Right kidney (tissue), 1 donor: ENCODE measurements at regions not wholly inside any gene's neighbourhood (a gene's known extent, or its start where the extent isn't known, plus 50 kb on each side); places are given as distances from the start of the nearest gene placed in this dataset.

Experiments used
- DNase-seq: peaks from one replicate; pipeline ENCODE4 v3.0.0-alpha.2; 2016

DNA sequence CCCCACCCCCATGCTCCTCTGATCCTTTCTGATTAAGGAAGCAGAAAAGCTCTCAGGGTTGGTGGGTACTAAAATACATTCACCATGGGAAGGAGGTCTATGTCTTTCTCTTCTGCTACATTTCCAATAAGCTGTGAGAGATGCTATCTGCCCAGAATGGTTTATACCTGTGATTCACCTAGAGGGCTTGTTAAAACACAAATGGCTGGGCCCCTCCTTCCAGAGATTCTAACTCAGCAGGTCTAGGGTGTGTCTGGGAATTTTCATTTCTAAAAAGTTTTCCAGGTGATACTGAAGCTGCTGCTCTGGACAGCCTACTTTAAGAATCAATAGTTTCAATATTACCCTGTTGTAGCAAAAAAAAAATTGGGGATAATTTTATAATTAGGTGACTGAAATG, 772.2 kb upstream of the ZEB2 start:
- no peak for DNase-seq

DNA sequence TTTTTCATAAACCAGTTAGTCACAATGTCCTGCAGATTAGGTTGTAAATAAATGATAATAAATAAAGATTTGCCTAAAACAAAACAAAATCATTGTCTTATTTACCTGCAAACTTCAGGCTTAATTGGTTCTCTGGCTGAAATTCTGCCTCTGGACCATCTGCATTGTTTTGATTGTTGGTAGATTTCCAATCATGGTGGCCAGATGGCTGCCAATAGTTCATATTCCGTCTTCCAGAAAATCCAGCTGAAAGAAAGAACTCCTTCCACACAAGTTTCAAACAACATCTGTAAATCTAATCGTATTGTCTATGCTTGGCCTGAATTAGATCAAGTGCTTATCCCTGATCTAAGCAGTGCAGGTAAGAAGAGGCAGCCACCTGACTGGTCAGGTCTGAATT, 771.1 kb upstream of the ZEB2 start:
- no peak for DNase-seq

DNA sequence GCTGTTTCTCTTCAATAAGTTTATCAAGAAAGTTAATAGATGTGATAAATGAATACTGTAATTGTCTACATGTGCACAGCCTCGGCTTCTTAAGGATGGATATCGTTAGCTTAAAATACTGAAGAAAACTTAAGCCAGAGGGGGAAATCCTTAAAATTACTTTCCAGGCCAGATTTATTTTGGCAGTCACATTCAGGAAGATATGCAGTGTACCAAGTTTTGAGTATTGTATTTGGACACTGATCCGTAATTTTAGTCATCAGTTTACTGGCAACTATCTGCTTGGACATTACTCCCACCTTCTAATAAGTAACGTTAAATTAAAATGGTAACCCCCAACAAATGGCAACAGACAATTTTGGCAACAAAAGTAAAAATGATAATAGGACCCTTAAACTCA, 770.0 kb upstream of the ZEB2 start:
- no peak for DNase-seq

DNA sequence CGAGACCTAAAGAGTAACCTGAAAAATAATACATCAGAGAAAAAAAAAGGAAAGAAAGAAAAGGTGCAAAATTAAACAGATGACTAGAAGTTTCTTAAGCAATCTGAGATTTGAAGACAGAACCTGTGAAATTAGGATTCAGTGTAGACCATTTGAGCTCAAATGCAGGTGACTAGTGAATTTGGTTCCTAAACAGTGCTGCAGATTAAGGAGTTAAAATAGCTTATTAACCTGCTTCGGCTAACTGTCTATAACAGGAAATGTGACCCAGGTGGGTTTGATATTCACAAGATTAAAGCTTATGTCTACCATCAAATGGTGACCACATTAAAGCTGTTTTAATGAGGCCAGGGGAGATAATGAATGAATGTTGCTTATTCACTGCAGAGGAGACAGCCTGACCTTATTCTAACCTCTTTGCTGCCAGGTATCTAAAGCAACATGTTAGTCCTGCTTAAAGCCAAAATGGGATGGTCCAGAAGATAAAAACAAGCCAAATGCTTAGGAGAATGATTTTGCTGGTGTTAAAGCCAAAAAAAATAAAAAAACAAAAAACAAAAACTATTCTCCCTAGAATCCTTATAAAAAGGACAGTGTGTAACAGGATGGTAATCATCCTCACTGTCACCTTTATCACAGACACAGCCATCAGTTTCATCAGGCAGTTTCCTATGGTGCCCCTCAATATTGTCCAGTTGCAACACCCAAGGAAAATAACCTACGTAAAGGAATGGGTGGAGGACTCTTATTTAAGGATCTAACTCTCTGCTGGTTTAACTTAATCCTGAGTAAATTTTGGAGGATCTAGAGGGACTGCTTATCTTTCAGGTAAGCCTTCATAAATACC, 769.0 kb upstream of the ZEB2 start:
- DNase-seq: no peak

DNA sequence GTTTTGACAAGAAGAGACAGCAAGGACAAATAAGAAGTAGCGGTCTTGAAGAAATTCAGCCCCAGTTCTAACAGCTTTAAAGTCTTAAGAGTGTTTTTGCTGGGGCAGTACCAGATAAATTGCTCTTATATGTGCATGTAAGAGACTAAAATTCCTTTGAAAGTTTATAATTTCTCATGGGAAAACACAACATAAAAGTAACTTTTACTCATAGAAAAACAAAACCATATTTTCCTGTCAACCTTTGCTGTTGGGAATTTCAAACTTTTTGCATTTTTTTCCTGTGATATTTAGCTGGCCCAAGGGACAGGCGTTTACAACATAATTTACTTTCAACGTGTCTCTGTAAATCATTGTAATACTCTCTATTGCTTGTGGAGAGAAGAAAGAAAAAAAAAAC, 767.8 kb upstream of the ZEB2 start:
- DNase-seq: peak; percentile 15

DNA sequence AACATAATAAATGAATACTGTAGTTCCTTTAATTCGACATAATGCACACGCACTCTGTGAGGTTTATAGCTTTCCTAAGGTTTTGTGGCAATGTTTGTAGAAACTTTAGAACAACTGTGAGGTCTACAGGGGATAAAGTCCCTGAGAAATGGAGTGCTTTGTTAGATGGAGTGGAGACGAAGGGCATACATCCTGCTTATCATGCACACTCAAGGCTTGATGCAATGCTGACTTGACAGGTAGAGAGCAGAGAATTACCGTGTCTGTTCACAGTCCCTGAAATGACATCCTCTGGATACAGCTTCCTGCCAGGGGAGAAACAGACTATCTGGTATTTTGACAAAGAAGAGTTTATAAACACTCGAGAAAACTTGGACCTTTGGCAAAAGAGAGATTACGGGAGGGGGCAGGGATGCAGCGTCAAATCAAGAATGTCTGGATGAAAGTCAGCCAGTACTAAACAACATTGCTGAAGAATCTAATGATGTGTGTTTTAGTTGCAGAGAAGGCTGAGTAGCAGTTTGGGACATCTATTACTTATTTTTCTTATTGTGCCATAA, 766.9 kb upstream of the ZEB2 start:
- no peak for DNase-seq

DNA sequence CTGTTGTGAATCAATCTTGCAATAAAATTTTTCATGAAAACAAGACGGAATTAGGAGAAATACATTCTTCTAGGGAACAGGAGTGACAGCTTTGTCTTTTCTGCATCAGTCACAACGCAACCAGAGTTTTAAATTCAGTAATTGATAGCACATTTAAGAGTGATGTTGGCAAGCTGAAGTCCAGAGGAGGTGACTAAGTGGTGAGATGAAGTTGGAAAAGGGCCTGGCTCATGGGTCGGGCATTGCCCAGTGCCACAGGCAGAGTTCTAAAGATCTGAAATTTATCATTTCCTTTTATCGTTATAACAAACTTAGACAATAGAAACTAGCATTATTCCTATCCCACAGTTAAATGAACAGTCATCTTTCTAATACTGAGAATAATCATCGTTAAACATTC, 764.6 kb upstream of the ZEB2 start:
- no peak for DNase-seq

DNA sequence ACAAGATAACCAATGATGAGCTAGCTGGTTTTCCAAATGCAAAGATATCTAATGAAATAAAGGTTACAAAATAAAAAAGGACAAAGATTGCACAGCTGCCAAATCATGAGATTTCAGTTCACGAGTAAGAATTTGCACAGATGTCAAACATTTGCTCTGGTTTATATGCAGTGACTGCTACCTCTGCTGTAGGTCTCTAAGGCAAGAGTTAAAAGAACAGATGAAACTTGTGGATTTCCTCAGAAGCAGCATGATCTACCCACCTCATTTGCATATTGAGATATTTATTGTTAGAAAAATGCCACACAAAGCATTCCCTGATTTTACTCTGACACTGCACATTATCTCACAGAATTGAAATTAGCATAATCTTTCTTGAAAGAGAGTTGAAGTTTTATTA, 763.2 kb upstream of the ZEB2 start:
- DNase-seq: no peak

DNA sequence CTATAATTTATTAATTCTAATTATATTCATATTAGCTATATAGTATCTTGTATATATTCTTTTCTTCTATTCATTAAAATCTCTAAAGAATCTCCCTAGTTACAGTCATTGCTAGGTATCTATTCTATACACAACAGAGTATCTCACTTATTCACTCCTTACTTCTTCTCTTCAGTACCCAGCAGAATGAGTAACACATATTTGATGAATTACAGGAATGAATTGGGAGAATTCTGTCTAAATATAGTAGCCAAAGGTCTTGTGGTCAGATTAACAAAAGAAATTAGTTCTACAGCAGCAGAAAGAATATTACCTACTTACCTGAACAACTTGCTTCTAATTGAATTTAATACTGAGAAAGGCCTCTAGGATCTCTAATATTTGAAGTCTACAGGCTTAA, 758.0 kb upstream of the ZEB2 start:
- DNase-seq: no peak

DNA sequence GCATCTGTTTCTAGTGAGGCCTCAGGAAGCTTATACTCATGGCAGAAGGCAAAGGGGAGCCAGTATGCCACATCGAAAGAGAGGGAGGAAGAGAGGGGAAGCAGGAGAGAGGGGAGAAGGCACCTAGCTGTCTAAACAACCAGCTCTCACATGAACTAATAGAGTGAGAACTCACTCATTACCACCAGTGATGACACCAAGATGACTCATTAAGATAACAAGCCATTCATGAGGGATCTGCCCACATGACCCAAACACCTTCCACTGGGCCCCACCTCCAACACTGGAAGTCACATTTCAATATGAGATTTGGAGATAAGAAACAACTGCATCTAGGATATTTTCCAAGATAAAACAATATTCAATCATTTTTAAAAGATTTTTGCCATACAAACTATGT, 753.9 kb upstream of the ZEB2 start:
- no peak for DNase-seq

DNA sequence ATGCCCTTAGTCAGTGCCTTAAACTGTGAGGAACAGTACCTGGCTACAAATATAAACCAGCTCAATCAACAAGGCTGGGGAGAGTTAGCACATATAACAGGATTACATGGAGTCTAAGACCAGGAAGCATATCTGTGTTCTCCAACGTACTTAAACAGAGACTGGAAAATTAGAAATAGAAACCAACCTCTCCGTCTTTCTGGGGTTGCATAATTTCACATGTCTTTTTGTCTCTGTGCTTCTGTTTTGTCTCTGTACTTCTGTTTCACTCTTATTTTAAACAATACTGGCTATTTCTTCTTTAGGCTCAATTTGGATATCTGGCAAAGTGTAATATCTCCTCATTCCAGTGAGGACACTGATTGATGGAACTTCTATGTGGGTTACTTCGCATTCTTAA, 749.0 kb upstream of the ZEB2 start:
- no peak for DNase-seq

DNA sequence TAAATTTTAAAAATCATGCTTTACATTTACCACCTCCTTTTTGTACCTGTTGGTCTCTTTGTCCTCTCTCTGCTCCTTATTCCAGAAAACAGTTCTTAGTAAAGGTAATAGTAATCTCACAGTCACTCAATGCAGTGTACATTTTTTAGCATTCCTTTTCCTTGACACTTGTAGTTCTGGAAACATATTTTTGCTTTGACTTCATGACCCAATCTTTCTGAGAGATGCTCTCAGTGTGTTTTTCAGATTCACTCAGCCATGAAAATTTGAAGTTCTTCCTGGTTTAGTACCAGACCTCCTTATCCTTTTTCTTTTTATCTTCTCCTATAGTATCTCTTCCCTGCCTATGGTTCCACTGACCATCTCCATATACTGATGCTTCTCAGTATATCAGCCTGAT, 747.5 kb upstream of the ZEB2 start:
- DNase-seq: no peak

DNA sequence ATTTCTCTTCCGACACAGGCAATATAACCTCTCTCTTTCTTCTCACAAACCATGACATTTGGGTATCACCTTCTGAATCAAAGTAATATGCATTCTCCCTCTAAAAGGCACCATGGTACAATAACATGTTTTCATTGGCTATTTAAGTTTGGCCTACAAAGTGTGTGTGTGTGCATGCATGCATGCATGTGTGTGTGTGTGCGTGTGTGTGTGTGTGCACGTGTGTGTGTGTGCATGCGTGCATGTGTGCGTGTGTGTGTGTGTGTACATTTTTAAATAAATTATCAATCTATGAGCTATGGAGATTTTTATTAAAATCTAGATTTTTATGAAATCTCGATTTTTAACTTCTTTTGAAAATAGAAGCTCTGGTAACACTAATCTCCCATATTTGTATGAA, 745.3 kb upstream of the ZEB2 start:
- no peak for DNase-seq

DNA sequence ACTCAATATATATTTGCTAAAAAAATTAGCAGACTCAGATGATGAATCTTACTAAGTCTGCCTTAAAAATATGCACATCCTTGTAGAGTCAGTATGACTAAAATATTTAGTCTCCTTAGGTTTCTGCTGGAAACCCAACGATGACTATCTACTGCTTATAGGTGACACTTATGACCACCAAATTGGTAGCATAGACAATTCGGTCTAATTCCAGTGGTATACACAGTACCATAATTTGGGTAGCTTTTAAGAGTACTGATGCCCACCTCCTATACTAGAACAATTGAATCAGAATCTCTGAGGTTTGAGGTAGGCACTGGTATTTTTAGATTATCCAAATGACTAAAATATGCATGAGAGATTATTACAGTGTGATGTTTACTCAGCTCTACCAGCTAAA, 740.8 kb upstream of the ZEB2 start:
- no peak for DNase-seq

DNA sequence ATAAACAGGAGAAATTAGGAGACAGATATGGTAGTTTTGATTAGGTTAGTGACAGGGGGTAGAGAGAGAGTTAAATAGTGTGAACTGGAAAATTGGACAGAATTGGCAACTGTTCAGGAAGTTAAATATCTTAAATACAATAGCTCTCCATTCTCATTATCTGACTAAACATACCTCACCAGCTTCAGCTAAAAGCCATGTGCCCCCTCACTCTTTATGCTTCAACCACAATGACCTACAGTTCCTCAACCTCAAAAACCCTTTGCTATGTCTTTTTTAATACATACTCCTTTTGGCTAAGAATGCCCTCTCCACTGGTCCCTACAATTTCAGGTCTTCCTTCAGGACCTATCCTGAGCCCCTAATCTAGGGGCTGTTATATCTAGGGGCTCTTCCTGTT, 740.2 kb upstream of the ZEB2 start:
- no peak for DNase-seq

DNA sequence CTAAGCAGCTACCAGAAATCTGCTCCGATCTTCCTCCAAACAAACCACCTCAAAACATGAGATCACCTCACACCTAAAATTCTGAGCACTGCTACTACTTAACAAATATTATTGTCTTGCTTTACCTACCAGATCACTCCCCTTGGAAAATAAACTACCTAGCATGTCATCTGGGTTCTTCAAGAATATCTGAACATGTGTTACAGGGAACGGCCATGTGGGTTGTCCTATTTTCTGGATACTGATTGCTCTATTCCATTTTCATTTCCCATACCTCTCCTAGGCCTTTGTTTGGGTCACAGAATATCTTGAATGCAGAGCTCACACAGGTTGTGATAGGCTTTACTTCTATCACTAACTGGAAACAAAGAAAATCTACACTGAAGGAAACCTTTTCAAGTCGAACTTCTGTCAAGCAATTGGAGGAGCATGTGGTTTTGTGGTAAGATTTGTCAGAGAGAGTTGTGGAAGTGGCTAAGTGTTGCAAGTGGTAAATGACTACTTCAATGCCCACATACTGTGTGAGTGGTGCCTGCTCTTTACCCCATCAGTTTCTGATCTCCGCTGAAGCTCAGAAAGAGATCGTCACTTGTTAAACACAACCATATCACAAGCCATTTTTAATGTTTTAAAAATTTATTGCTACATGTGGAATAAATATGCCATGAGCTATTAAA, 739.1 kb upstream of the ZEB2 start:
- no peak for DNase-seq

DNA sequence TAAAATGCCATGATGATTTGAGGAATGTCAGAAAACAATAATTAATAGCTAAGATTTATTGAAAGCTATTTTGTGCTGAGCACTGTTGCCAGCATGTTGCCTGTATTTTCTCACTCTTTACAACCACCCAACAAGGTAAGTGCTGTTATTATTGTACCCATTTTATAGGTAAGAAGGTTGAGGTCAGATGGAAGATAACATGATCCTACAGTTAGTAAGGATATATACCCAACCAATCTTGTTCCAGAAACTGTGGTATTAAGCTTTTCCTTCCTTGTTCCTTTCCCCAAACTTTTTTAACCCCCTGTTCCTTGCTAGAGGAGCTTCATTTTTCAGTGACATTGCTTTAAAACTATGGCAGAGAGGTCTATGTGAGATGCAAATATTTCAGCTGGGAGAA, 738.0 kb upstream of the ZEB2 start:
- DNase-seq: no peak

DNA sequence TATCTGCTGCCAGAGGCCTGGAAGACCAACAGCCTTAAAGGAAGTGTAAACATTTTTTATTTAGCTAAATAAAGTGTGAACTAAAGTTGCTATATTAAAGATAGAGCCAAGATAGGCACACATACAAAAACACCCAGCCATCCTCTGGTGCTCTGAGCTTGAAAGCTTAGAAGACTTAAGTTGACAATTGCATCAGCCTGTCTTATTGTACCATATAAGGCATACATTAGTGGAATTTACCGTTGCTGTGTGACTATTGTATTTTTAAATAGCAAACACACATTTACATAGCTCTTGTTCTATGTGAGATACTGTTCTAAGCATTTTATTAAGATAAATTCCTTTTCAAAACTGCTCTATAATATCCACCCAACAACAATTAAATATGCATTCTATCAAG, 736.6 kb upstream of the ZEB2 start:
- DNase-seq: no peak

DNA sequence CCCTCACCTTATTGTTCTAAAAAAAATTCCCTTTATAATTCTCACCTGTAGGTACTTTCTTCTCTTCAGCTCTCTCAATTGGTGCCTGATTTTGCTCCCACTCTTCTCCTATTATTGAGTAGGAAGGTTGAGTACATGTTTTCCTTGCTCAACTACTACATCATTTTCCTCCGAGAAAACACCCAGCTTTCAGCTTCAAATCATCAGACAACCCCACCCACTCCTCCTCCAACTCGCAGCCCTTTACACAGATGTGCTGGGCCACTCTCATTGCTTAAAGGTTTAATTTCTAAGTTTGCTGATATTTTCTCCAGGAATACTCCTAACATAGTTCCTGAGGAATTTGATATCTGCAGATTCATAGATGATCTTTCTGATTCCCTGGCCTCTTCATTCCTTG, 734.4 kb upstream of the ZEB2 start:
- DNase-seq: no peak

DNA sequence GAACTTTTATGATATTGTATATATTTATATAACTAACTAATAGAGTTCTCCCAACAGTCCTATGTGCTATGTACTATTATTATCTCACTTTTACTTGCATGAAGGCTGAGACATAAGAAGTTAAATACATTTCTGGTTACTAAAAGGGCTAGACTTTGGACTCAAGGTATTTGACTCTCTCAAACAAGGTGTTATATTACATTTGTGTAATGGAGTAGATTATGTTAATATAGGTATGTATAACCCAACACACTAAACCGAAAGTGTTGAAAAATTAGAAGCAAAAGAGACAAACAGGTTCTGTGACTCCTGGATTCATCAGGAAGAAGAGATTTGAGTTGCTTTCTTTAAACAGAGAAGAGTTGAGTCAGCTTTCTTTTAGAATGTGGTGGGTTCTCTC, 733.6 kb upstream of the ZEB2 start:
- no peak for DNase-seq

DNA sequence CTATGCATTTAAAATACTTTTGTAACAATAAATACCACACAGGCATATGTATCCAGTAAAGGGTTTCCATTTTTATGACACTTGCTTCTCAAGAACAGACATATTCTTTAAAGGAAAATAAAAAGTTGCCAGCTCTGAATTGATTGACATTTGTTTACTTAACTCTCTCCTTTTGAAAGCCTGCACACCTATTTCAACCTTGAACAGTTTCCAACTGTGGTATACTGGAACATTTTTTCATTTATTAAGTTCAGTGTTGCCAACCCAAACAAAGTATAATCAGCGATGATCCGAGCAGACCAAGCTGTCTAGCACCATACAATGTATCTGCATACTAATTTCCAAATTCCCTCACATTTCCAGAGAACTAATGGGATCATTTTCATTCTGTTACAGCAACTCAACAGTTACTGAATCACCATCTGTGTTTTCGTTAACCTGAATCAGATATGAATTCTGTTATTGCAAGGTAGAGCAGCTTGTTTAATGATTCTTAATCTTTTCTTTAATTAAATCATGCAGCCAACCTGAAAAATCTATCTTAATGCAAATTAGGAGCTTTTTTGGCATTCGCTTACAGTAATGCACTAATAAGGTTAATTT, 725.5 kb upstream of the ZEB2 start:
- no peak for DNase-seq

DNA sequence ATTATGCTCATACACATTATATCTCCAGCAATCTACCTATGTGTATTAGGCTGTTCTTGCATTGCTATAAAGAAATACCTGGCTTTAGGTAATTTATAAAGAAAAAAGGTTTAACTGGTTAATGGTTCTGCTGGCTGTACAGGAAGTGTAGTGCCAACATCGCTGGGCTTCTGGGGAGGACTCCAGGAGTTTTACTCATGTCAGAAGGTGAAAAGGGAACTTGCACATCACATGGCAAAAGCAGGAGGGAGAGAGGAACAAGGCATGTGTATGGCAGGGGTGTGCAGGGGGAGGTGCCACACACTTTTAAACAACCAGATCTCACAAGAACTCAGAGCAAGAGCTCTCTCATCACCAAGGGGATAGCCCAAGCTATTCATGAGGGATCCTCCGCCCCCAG, 715.4 kb upstream of the ZEB2 start:
- no peak for DNase-seq

DNA sequence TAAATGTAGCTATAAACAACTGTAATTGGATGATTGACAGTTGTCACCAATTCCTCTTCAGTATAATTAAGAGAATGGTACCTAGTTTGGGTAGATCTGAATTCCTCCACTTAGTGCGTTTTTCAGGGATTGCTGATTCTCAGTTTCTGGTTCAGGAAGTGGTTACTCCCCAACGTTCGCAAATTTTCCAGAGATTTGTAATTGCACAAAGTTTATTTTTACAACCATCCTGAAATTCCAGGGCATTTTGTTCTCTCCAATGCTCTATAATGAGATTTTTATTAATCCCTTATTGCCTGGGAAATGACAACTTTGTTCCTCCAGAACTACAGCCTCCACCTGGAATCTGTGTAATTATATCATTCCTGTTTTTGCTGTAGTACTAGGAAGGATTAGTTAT, 710.6 kb upstream of the ZEB2 start:
- DNase-seq: no peak

DNA sequence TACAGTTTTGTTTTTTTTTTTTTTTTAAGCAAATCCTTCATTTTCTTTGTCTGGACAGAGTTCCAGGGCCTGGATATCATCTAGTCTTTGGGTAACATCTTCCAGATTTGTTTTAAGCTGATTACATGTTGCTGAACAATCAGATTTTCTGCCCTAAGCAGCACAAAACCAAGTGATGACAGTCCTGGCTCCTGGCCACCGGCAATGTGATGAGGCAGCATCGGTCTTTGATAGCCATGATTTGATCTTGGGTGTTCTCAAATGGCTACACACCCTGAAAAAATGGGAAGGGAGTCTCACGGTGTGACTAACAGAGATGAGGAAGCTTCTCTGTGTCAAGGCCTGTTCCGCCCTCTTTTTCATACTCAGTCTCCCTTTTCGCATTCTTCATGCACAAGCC, 708.6 kb upstream of the ZEB2 start:
- DNase-seq: no peak
